GM19328 (cell line): ENCODE measurements at regions not wholly inside any gene's neighbourhood (a gene's known extent, or its start where the extent isn't known, plus 50 kb on each side); places are given as distances from the start of the nearest gene placed in this dataset.

ENCODE experiments used
- ATAC-seq: cut with Tn5 transposase; IDR thresholded peaks from one replicate; pipeline ENCODE4 v1.9.1; 2021; ENCODE audit warnings: mild to moderate bottlenecking, moderate library complexity; ENCODE audit not compliant: unreplicated experiment

DNA sequence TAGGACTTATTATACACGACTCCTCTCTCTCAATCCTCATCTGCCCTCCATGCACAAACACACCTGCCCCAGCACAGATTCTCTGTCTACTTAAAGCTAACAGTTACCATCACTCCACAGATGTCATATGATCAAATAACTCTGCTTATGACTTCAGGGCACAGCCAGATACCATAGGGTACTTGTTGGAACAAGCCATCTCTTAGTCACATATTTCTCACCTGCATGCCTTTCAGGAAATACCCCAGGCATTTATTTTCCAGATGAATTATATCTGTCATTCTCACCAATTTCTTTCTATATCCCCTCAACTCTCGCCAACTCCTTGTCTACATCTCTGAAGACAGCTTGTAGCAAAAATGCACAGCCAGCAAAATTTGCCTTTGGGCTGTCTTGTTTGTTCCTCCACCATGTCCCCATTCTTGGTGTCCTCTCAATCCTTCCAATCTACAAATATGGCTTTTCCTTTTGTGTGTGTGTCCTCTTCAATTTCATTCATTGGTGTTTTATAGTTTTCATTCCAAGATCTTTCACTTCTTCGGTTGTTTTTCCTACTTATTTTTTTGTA is 353.9 kb upstream of the CAMK1G start:
- no peak for ATAC-seq

- ATAC-seq, result no peak
Measured at GRCh38 chr1:209230314-209230713, 353.2 kb upstream of the CAMK1G start.

- no peak for ATAC-seq
Measured at GRCh38 chr1:209231476-209232156, 351.9 kb upstream of the CAMK1G start.

DNA sequence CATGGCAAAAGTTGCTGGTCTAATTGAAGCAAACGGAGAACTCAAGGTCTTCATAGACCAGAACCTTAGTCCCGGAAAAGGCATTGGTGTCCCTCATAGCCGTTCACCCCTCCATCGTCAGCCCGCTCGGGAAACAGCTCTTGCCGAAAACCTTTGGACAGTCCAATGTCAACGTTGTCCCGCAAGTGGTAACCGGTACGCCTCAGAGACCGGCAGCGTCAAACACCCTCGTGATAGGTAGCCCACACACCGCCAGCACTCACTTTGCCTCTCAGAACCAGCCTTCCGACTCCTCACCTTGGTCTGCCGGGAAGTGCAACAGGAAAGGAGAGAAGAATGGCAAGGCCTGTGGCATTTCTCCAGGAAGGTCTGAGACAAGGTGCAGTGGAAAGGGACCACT is 351.3 kb upstream of the CAMK1G start:
- no peak for ATAC-seq

GRCh38 chr1:209232759-209233158 is 350.8 kb upstream of the CAMK1G start:
- no peak for ATAC-seq

DNA sequence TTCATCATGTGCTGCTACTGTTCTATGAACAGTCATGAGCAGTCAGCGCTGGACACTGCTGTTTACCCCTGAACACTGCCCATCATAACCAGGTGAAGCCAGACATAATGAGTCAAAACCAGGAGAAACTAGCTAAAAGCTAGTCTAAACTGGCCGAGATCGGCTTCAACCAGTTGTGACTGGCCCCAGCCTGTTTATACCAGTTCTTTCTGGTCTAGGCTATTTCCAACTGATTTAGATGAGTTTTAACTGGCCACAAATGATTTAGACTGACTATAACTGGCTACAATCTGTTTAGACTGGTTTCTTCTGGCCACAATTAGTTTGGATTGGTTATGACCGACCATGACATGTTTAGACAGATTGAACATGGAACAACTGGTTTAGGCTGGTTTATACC is 348.3 kb upstream of the CAMK1G start:
- ATAC-seq, result no peak

DNA sequence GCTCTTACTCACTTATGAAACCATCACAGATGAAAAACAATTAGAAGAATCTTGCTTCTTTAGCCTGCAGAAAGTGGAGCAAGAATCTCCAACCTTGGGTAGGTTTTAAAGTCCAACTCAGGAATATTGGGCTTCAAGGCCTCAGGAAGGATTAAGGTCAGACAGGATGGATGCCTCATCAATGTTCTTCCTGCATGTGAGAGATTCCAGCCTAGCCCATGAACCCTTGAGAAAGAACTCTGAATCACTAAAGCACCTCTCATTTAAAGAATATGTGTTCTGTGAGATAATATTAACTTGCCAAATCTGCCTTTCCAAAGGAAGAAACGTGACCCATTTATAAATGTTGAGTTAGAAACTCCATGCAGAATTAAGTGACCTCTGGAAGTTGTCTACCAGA is 345.2 kb upstream of the CAMK1G start:
- ATAC-seq, result no peak

GRCh38 chr1:209240351-209240750 is 343.2 kb upstream of the CAMK1G start:
- ATAC-seq, result no peak

DNA sequence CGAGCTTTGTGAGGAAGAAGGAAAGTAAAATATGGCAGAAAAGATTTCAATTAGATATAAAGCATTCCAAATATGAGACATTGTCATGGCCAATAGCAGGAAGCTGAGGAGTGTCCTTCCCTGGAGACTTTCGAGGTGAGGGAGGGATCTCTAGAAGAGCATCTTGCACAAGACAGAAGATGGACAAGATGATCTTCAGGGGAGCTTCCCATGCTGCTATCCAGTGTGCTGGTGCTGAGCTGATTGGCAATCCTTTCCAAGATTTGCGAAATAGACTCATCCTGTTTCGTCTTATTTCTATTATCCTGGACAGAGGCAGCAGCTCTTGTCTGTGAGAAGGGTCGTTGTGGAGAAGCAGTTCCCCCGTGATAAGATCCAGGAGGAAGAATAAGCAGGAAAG is 342.0 kb upstream of the CAMK1G start:
- no peak for ATAC-seq

DNA sequence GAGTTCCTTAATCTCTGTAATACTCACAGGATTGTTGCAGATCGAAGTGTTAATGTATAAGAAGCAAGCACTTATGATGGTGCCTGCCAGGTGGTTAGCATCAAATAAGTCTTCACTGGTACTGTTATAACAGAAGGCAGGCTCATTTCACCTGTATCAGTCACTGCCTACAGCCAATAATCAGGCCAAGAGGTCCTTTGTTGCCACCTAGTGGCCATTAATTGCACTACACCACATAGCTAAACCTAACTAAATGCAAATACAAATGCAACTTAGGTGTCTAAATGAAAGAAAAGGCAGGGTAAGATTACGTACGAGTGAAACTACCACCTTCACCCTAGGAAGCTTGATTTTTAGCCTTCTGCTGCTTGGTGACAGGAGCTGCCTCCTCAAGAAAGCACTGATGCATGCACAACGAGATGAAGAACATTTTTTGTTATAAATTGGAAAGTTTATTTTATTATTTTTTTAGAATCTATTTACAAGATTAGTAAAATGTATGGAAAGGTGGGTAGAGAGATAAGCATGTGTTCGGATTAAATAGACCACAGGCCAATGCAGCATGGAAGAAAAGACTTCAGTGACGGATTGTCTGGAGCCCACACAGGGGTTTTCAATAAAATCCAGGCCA is 334.8 kb upstream of the CAMK1G start:
- peak; percentile 70 for ATAC-seq

DNA sequence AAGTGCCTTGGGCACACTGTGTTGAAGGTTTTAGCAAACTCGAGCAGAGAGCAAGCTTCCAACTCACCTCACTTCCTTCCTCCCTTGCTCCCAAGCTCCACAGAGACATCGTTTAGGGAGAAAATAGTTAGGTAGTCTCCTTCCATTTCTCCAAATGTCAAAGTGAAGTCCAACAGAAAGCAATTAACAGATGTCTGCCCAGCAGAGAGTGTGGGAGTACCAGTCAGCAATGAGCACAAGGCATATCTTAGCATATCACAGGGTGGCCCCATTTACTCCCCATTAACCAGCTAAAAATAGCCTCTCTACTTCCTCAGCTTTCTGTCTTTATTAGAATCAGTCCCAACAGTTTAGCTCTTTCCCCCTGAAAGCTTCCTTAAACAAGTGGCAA is 334.2 kb upstream of the CAMK1G start:
- ATAC-seq, result no peak

DNA sequence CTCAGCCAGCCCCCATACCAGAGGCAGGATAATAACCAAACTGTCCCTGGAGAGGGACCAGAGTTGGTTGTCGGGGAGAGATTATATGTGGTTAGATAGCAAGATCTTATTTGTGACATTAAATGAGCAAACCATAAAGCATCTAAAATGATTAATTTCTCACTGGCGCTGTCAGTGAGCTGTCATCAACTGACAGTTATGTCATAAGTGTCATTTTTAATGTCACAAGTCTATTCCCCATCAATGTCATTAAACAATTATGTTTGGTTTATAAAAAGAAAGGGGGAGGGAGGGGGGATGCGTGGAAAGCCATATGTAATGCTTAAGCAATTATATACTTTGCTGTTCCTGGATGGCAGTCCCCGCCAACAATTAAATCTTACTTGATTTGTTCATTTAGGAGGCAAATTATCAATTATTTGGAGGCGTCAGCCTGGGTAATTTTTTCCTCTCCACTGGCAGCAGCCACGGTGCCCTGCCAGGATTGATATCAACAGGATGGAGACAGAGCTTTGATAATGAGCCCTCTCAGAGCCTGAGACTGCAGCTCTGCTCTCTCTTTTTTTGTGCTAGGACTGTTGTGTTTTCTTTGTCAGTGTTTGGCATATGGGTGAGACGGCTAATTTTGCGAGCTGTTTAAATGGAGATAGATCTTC is 333.6 kb upstream of the CAMK1G start:
- ATAC-seq, result no peak

- no peak for ATAC-seq
Measured at GRCh38 chr1:209250861-209251636, 332.5 kb upstream of the CAMK1G start.

DNA sequence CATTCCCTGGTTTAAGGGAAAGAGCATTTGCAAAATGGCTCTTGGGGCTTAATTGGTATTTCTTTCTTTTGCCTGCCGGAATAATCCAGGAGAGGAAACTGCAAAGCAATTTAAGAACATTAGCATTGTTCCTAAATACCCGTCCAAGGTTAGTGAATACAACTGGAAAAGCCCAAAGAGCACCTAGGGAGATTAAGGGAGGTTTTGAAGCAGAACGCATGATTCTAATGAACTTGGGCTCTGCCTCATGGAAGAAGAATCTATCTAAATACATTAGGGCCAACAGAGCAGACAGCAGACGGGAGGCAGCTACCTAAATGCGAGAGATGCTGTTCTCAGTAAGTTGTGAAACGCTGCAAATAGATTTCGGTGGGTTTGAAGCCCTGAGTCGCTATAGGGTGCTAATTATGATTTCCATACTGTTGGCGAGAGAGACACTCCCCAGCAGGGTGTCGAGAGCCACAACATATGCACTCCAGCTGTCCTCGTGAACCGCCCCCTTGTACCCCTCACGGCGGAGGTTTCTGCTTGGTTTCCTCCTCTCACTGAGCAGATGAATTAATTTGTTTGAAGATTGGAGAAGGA is 326.7 kb upstream of the CAMK1G start:
- ATAC-seq, result no peak

GRCh38 chr1:209257454-209257853 is 326.1 kb upstream of the CAMK1G start:
- no peak for ATAC-seq

DNA sequence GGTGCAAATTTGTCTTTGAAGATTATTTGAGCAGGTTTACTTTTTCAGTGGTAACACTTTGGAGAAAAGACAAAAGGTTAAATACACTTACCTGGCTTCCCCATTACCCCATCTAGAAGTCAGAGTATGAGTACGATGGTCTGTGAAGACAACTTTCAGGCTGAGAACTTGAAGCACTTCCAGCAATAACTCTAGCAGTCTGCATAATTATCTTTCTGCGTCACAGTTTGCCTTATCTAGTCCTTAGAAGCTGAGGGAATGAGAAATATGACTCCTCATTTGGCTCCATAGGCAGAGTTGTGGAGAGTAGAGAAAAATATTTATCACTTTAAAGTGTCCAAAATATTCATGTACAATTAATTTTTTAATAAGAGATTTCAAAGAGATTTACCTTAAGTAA is 323.4 kb upstream of the CAMK1G start:
- no peak for ATAC-seq

GRCh38 chr1:209262631-209263030 is 320.9 kb upstream of the CAMK1G start:
- ATAC-seq, result no peak

GRCh38 chr1:209265301-209265700 is 318.2 kb upstream of the CAMK1G start:
- ATAC-seq, result no peak

- ATAC-seq, result no peak
Measured at GRCh38 chr1:209266590-209267205, 316.8 kb upstream of the CAMK1G start.

GRCh38 chr1:209267968-209268367 is 315.5 kb upstream of the CAMK1G start:
- ATAC-seq, result no peak
